Cardiac septum (tissue), 1 donor: ENCODE measurements at regions not wholly inside any gene's neighbourhood (a gene's known extent, or its start where the extent isn't known, plus 50 kb on each side); places are given as distances from the start of the nearest gene placed in this dataset. TPM values are rescaled to one million over a fixed set of nuclear protein-coding genes. Genes with fewer than 3 reads are reported as not detected.

Experiments
- microRNA-seq: library from miRNA; unstranded; fragments of <30 nt; microRNA quantifications from one replicate; pipeline ENCODE4 v1.2.0, GENCODE V29; 2020
- donor health status: DM: no; HTN: no; CAD: no.

Small RNA genes lying in the stretch of these regions (microRNA-seq; reads per million reads assigned to microRNA genes)
- gene MIR3171 (not detected), gene MIR4307 (not detected)
